HPDE6-E6E7 (cell line): ENCODE measurements at regions not wholly inside any gene's neighbourhood (a gene's known extent, or its start where the extent isn't known, plus 50 kb on each side); places are given as distances from the start of the nearest gene placed in this dataset.

Source experiments
- DNase-seq: peaks from one replicate; pipeline ENCODE4 v3.0.0; 2011; ENCODE audit warnings: missing footprints; ENCODE audit errors: extremely low spot score

DNA sequence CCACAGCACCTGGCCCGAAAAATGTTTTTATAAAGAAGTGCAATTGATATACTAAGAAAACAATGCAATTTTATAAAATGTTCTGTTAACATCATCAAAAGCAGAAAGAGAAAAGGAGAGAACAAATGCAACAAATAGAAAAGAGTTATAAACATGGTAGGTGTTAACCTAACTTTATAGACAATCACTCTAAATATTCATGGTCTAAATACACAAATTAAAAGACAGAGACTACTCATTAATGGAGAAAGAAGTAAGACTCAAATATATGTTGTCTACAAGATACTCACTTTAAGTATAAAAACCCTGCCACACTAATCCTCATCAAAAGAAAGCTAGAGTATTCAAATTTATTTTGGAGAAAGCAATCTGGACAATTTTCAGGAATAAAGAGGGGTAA, 425.3 kb upstream of the ANKRD30A start:
- no peak for DNase-seq

DNA sequence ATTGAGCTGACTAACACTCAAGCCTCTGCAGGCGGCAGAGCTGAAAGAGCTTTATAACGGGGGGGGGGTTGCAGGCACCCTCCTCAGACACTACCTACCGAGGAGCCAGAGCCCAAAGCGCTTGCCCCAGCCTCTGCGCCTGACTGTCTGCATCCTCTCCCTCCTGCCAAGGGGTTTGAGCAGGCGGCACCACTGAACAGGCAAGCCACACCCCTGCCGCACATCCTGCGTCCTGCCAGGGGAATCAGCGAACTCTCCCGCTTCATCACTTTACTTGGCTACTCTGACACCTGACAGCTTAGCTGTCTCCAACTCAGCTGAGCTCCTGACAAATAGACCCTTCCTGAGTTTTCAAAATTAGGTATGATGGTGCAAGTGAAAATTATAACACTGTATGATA, 432.6 kb upstream of the ANKRD30A start:
- no peak for DNase-seq

DNA sequence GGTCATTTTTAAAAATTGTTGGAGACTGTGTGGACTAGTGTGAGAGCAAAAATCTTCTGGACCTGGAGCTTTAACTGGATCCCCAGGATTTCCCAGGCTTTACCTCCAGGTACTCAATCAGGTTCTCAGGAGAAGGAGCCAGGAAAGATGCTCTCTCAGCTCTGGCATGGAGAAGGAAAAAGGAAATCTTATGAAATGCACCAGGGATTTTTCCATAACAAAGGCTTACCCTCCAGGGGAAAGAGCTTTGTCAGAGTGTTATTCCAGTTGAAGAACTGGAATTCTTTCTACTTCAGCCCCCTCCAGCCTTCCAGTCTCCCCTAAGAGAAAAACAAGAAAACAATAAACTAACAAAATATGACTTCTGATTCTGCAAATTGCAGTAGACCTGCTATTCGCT, 436.7 kb upstream of the ANKRD30A start:
- no peak for DNase-seq

DNA sequence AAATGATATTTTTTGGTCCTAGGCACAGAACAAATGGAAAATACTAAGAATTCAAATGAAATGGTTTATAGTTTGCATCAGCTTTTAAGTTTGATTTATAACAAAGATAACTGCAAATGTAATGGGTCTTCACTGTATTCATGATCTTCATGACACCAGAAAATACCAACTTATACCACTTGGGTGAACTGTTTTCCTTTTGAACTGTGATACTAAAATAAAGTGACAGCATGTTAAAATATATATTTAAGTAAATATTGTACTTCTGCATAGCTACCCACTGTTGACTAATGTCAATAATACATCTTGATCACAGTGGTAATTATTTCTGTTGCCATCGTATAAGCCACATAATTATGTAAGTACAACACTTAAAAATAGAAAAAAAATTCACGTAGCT, 442.0 kb upstream of the ANKRD30A start:
- no peak for DNase-seq

DNA sequence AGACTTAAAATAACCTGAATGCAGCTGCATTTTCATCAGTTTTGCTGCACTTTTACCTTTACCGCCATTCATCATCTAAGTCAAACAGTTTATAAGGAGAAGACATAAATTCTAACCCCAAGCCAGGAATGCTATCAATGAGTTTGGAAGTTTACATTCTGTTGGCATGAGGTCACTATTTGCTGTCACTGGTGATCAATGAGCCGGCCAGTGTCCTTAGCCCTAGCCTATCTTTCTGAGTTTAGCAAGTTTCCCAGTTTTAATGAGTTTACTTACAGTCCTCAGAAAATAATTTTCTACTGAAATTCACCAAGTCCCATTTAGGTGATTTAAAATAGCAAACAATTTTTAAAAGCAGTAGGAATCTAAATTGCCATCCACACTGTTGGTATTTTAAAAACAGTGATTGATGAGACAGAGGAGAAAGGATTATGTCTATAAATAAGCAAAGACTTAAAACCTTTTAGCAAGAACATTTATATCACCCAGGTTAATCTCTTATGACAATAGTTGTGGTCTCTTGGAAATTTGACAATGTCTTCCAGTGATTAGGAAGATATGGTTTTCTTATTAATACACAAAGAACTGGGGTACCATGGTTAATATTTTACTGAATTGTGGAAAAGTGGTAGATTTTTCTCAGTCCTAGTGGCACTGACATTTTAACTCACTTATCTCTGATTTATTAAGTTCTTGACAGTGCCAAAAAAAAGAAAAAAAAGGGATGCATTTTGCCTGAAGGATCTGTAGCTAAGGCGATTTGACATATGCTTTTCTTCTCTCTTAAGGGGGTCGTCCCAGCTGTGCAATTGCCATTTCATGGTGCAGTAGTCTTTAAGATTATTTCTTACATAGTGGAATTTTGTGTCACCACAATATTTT, 443.4 kb upstream of the ANKRD30A start:
- no peak for DNase-seq

DNA sequence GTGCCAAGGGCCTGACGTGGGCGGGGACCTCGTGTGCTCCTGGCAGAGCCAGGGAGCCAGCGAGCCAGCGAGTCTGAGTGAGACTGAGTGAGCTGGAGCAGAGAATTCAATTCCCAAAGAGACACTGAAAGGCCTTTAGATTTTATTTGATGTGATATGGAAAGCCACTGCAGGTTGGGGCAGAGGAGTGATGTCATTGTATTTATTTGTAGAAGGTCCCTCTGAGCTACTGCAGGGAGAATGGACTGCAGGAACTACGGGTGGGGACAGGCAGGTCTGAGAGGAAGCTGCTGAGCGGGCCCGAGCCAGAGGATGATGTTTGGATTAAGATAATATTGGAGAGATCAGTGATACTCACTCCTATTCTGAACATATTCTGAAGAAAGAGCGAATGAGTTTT, 445.8 kb upstream of the ANKRD30A start:
- DNase-seq, result no peak

DNA sequence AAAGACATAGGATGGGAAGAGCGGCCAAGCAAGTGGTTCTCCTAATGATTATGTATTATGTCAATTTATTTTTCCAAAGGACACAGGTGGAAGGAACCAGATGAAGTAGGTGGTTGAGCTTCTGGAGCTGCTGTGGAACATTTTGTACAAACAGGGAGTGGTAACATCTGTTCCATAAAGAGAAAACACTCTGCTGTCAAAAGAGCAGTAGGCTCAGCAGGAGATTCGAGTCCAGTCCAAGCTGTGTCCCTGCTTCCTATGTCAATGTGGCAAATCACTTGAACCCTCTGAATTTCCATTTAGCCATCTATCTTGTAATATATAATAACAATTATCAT, 448.0 kb upstream of the ANKRD30A start:
- DNase-seq, result no peak

DNA sequence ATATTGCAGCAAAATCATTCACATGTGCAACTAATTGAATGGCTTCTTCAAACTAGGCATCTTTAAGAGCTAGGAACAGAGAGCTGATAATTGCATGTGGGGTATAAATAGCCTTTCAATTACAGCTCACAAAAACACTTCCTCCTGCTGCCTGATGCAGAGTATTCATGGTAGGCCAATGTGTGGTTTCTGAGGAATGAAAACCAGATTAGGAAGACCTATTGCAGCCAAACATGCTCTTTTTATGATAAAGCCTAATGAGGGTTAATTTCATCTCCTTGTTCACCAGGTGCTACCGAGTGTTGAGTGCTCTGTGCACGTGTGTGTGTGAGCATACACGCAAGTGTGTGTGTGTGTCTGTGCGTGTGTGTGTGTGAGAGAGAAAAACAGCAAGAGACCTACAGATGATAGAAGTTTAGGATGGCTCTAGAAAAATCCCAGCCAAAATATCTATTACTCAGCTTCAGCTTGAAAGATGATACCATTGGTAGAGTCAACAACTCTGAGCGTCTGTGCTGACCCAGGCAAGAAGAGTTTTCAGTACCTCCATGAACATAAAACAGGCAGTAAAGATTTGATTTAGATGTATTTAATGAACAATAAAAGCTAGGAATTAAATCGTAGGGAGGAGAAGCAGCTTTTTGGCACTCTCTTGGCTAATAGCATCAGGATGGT, 448.5 kb upstream of the ANKRD30A start:
- no peak for DNase-seq

DNA sequence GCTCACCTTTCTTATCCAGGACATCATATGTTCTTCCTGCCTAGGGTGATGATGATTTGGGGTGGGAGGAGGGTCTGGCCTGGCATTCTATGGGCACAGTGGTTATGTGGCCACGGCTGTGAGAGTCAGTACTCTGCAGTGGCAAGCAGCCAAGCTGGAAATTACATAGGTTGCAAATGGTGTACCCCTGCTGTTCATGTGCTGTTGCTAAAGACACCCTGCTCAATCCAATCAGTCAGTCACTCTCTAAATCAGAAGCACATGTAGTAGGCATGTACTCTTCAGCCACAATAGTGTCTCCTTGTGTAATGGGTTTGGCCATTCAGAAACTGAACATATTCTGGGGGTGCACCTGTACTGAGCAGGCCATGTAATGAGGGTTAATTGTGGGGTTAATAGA, 449.1 kb upstream of the ANKRD30A start:
- no peak for DNase-seq

DNA sequence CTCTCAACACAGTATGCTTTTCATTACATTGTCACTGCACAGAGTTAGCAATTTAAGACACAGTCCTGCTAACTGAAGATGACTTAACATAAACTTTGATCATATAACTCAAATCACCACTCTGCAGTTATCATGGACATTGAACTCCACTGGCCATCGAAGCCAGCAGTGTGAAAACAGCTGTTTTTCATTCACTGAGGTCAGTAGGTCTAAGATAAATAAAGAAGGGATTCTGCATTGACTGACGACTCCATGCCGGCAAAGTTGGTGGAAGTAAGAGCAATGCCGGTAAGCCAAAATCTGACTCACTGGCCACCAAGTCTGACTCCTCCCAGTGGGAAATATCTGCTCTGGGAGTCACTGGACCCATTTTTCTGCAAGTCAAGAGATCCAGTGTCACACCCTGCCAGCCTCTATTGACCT, 449.9 kb upstream of the ANKRD30A start:
- DNase-seq, result no peak

DNA sequence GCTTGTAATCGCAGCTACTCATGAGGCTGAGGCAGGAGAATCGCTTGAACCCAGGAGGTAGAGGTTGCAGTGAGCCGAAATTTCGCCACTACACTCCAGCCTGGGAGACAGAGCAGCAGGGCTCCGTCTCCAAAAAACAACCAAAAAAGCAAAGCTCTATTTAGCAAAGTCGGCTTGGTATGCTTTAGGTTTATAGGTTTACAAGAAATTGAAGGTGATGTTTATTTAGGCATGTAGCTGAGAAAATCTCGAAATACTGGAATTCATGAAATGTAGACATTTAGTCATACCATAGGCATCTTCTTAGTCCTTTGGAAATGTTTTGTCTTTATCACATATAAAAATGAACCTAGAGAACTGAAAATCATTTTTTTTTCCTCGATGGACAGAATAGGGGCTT, 453.8 kb upstream of the ANKRD30A start:
- DNase-seq, result no peak

DNA sequence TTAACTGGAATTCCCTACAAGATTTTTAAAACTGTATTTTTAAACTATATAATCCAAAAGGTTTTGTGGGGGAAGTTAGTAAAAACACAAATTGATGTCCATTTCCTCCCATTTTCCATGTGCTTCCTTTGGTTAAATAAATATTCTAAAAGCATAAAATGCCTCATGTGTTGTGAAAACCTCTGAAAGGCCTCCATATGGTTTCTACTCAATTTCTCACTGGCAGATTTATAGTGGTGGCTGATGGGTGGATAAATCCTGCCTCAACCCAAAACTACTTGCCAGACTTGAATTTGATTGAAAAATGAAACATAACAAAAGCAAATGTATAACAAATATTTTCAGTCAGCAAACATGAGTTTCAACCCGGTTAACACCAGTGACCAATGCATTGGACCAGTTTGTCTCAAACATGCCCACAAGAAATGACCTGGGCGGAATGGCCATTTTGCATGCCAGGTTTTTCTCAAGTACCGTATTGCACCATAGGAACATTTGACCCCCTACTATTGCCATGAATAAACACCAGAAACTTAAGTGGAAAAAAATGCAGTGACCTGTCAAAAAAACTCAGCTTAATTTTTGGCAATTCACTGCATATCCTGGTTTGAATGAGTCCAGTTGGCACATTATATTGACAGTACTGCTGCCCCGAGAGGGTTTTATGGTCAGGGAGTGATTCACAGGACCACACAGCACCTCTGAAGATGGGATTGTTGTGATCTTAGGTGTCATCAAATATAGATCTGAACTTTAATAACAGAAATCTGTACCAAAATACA, 454.6 kb upstream of the ANKRD30A start:
- no peak for DNase-seq

DNA sequence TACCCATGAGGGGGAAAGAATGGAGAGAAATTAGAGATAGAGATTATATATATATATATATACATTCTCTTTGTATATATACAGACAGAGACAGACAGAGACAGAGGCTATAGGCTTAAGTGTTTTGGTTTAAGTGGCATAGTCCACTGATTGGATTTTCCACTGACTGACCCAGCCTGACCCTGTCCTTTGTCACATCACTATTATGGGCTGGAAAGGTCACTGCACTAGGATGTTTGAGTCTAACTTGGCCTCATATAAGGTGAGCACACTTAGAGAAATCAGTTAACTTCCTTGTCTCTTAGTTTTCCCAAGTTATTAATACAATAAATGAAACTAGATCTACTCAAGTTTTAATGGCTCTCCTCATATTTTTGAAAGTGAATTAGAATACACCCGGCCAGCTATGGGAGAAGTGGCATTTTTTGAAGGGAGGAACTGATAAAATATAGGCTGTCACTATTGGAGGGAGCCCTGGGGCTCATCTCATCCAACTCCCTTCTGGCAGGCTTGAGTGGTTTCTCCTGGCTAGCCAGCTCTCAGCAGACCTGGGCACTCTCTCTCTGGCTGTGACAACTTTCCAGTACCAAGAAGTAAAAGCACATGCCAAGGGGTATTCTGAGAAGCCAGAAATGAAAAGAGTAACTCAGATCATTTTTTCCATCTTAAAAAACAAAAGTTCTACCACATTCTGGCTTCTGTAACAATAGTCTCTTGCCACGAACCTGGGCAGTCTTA, 455.6 kb upstream of the ANKRD30A start:
- no peak for DNase-seq

DNA sequence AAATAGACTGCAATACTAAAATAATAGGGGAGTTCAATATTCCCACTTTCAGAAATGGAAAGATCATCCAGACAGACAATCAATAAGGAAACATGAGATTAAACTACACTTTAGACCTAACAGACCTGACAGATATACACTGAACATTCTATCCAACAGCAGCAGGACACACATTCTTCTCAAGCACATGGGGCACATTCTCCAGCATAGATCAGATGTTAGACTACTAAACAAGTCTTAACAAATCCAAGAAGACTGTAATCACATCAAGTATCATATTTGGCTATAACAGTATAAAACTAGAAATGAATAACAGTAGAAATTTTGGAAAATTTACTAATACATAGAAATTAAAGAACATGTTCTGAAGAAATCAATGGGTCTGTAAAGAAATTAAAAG, 458.9 kb upstream of the ANKRD30A start:
- DNase-seq, result no peak

DNA sequence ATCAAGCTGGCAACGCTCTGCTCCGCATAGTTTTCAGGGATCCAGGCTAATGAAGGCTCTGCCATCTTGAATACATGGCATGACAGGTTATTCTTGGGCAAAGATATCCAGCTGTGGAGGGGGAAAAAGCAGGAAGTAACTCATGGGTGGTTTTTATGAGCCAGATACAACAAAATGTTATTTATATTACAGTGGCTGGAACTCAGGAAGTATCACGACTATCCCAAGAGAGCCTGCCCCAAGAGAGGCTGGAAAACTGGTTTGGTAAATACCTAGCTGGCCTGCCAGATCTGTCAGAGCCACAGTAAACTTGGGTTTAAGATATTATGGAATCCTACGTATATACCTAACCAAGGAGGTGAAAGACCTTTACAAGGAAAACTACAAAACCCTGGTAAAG, 462.8 kb upstream of the ANKRD30A start:
- DNase-seq, result no peak

DNA sequence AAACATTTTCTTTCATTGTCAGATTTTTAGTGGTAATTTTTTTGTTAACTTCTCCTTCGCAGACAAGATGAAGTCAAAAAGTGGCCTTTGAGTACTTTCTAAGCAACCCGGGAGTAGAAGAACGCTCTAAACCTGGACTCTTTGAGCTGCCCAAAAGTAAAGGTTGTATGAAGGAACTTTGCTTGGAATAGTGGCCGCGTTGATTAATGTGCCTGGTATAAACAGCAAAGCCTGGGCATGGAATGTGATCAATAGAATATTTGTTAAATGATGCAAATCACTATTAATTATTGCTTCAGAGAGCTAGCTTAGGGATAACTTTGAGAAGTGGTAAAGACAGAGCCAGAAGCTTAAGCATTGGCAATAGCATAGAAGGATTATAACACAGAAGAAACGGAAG, 475.1 kb upstream of the ANKRD30A start:
- DNase-seq, result no peak

DNA sequence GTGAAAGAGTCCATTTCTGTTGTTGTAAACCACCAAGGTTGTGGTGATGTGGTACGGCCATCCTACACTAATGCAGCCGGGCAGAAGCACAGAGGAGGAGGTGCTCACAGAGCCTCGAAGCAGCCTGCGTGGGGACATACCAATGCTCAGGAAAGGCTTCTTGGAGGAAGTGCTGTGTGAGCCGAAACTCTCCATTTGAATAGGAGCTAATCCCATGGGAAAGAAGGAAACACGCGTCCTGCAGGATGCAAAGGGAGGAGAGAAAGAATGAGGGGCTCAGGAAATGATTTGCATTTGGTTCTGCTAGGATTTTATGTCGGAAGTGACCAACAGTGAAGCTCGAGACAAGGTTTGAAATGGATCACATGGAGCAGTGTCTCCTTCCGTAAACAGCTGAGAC, 477.9 kb upstream of the ANKRD30A start:
- DNase-seq, result no peak

DNA sequence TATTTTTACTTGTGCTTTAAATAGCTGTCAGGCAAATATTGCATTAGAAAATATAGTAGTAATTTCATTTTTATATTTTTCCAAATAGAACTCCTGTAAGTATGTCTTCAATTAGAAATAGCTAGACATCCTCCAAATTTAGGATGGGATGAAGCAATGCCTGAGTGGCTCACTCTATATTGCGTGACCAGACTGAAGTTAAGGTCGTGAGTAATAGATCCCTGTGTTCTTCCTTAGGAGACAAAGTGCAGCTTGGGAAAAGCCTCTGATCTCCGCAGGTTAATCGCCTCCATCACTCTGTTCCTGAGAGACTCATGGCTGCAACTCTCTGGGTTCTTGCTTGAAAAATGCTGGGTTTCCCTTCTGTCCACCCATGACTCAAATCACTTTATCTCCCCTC, 484.8 kb upstream of the ANKRD30A start:
- DNase-seq, result no peak

DNA sequence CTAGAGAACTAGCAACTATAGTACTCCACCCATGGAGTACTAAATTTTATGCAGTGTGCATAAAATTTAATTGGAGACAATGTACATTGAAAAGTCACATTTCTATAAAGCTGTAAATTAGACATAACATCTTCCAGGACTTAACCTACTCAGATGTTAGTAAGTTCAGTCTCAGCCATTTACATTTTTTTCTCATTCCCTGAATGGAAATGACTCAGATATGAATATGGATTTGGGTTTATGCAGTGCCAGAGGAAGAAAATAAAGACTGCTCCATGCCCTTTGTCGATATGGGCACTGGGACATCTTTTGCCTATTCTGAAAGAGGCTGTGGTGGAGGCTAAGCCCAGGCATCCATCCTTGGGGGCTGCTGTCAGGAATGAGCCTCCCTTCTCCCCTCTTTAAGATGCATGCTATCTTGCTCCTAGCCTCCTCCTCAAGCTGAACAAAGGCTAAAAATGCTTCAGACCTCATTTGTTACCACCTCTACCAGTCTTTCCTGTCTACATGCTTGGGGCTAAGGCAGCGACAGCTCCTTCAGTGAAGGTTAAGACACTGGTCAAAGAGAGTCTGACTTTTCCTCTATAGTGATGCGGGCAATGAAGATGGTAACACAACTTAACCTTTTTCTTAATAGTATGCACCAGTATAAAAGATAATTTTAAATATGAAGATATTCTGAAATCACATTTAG, 486.8 kb upstream of the ANKRD30A start:
- no peak for DNase-seq

DNA sequence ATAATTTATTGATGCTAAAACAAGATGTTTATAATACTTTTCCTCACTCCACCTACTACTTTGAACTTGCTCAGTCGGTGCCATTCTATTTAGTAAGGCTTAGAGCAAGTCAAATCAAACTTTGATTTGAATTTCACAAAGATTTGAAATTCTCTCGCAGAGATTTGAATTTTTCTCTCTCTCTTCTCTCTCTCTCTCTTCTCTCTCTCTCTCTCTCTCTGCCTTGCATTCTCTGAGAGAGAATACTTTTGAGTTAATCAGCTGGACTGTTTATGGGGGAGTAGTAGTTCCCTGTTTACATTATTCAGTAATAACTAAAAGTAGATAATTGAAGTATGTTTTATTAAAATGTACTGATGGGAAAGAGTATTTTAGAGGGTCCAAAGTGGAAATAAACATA, 488.5 kb upstream of the ANKRD30A start:
- no peak for DNase-seq

DNA sequence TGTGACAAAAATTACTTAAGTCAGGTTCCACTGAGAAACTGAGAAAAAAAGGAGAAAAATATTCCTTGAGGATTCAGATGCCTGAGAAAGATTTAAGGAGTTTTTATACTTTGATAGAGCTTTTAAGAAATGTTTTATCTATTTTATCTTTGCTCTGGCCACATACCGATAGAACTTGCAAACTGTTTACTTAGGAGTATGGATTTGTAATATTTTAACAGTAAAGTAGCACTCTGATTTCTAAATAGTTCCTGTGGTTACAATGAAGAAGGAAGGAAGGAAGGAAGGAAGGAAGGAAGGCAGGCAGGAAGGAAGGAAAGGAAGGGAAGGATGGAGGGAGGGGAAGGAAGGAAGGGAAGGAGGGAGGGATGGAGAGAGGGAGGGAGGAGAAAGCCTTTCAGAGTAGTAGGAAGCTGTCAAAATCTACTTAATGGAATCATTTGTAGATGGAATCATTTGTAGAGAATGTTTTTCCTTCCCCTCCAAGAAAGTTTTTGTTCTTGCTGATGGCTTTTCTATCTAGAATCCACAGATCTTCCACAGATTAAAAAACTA, 489.0 kb upstream of the ANKRD30A start:
- no peak for DNase-seq
